HepG2 (cell line): ENCODE measurements at regions not wholly inside any gene's neighbourhood (a gene's known extent, or its start where the extent isn't known, plus 50 kb on each side); places are given as distances from the start of the nearest gene placed in this dataset.
"Not testable (repeated sequence)": the region's sequence is repeated elsewhere in the genome, so short reads cannot be mapped to it uniquely, and the experiment has no call there.

Experiments
- ATAC-seq: fragments of 200-7000 bp; cut with Tn5 transposase; 3 replicates; pipeline ENCODE4 v1.9.1; 2020; ENCODE audit warnings: mild to moderate bottlenecking, moderate library complexity
- BruUV-seq: library from RNA; stranded (reverse); fragments of 400-500 nt; replicated peaks from 2 replicates; lab custom pipeline; 2021; lab: Mats Ljungman, UMichigan
- CTCF ChIA-PET: fragments of 300-600 bp; formaldehyde crosslinking; extraction: SDS; loops from one replicate; lab custom pipeline; 2021; ENCODE audit warnings: low total read pairs, inconsistent platforms, low intra/inter-chr PET ratio; lab: Yijun Ruan, JAX
- POLR2A ChIA-PET: fragments of 350-600 bp; sonication (Branson Sonifier 250); formaldehyde crosslinking; loops from one replicate; lab custom pipeline; 2020; ENCODE audit warnings: antibody characterized with exemption, inconsistent platforms; lab: Yijun Ruan, JAX
- DNase-seq: peaks from one replicate; pipeline ENCODE4 v3.0.0-alpha.2; 2015; ENCODE audit warnings: low spot score
- FAIRE-seq: peaks from 3 replicates; lab custom pipeline; 2011; peaks lifted over from hg19 to GRCh38; lab: Jason Lieb, UNC
- H2AFZ ChIP-seq: one replicate; pipeline ENCODE4 v1.6.1; 2011; ENCODE audit warnings: low read length, inconsistent platforms
- H3K27ac ChIP-seq: fragments of 300-600 bp; 3 replicates; pipeline ENCODE4 v1.8.0; 2011; ENCODE audit warnings: mixed run types, mild to moderate bottlenecking, mixed read lengths, low read length, inconsistent platforms; ENCODE audit not compliant: insufficient read depth; ENCODE audit errors: extremely low read length
- H3K27me3 ChIP-seq, 2 experiments: fragments of 200-600 bp in 1 of 2; 2 replicates in 1 of 2; 3 replicates in 1 of 2; pipeline versions ENCODE4 v1.6.0 to v1.8.0; 2011; ENCODE audit warnings: low read length in 2 of 2, mild to moderate bottlenecking in 2 of 2, moderate library complexity in 2 of 2, inconsistent platforms in 1 of 2; ENCODE audit not compliant: insufficient read depth in 2 of 2, control insufficient read depth in 1 of 2
- H3K36me3 ChIP-seq, 2 experiments: fragments of 200-600 bp in 1 of 2; replicated peaks in 1 of 2; 2 replicates in 1 of 2; 3 replicates in 1 of 2; pipeline versions ENCODE4 v1.5.1 to v1.8.0; 2011; ENCODE audit warnings: low read length in 2 of 2, inconsistent platforms in 1 of 2; ENCODE audit not compliant: insufficient read depth in 2 of 2, control insufficient read depth in 1 of 2
- H3K4me1 ChIP-seq: 2 replicates; pipeline ENCODE4 v1.5.1; 2012; ENCODE audit warnings: low read length, inconsistent platforms; ENCODE audit not compliant: insufficient read depth
- H3K4me2 ChIP-seq: 2 replicates; pipeline ENCODE4 v1.6.0; 2011; ENCODE audit warnings: low read depth, low read length, inconsistent platforms
- H3K4me3 ChIP-seq, 3 experiments: fragments of 200-600 bp in 1 of 3; sonication (generic), shearing (Covaris generic) in 1 of 3; replicated peaks in 1 of 3; 2 replicates each; pipeline ENCODE4 v1.5.1; 2011 to 2016; ENCODE audit warnings: low read length in 3 of 3, inconsistent platforms in 2 of 3, low read depth in 2 of 3, mild to moderate bottlenecking in 2 of 3, control low read depth in 1 of 3, mixed read lengths in 1 of 3; ENCODE audit not compliant: insufficient read depth in 1 of 3
- H3K79me2 ChIP-seq: one replicate; pipeline ENCODE4 v1.6.1; 2011; ENCODE audit warnings: low read length, inconsistent platforms; ENCODE audit not compliant: insufficient read depth
- H3K9ac ChIP-seq: 2 replicates; pipeline ENCODE4 v1.6.0; 2011; ENCODE audit warnings: mild to moderate bottlenecking, low read depth, low read length, inconsistent platforms; ENCODE audit not compliant: insufficient read depth
- H3K9me3 ChIP-seq: 2 replicates; pipeline ENCODE4 v1.5.1; 2012; ENCODE audit warnings: mild to moderate bottlenecking, low read length
- H4K20me1 ChIP-seq: 2 replicates; pipeline ENCODE4 v1.6.0; 2011; ENCODE audit warnings: inconsistent platforms, mild to moderate bottlenecking, low read length, moderate library complexity; ENCODE audit not compliant: insufficient read depth
- MYNN ChIP-seq: sonication (generic); formaldehyde crosslinking; IDR thresholded peaks from 2 replicates; pipeline ENCODE4 v1.4.0; 2020; ENCODE audit warnings: mild to moderate bottlenecking, low read depth, missing genetic modification reagents
- ZKSCAN1 ChIP-seq: fragments of 150-350 bp; IDR thresholded peaks from 2 replicates; pipeline ENCODE4 v1.6.1; 2014; ENCODE audit warnings: low read length
- ZKSCAN8 ChIP-seq: IDR thresholded peaks from 2 replicates; pipeline ENCODE4 v1.6.1; 2016; ENCODE audit warnings: borderline replicate concordance, missing genetic modification reagents, missing compliant biosample characterization
- WGBS: methylation state at CpG from one replicate; pipeline ENCODE4 v1.1.6; 2017; ENCODE audit warnings: low lambda C conversion rate; 5-methylcytosine and 5-hydroxymethylcytosine counted together
- in situ Hi-C: cut with HindIII; loops from 2 replicates; pipeline ENCODE4 v1.10.0; 2017; ENCODE audit warnings: low pct_unique_long_range_greater_than_20kb; ENCODE audit not compliant: extremely low pct_ligation_motif_present
- intact Hi-C: fragments of 100-400 bp; cut with micrococcal nuclease; formaldehyde crosslinking; loops from one replicate; pipeline ENCODE4 v1.10.0; 2022; ENCODE audit not compliant: unreplicated experiment
- TF ChIP-seq, protein P1 (sequence below): sonication (generic); formaldehyde crosslinking; IDR thresholded peaks from 2 replicates; pipeline ENCODE4 v1.4.0; 2020; ENCODE audit warnings: missing genetic modification reagents, borderline replicate concordance
- TF ChIP-seq, protein P2 (sequence below): IDR thresholded peaks from 2 replicates; pipeline ENCODE4 v1.6.1; 2016; ENCODE audit warnings: low read depth
- TF ChIP-seq, protein P3 (sequence below): IDR thresholded peaks from 2 replicates; pipeline ENCODE4 v1.4.0; 2020; ENCODE audit warnings: mild to moderate bottlenecking, missing genetic modification reagents
- TF ChIP-seq, protein P4 (sequence below): sonication (generic); formaldehyde crosslinking; IDR thresholded peaks from 2 replicates; pipeline ENCODE4 v1.5.0; 2020; ENCODE audit warnings: mild to moderate bottlenecking, missing genetic modification reagents

DNA sequence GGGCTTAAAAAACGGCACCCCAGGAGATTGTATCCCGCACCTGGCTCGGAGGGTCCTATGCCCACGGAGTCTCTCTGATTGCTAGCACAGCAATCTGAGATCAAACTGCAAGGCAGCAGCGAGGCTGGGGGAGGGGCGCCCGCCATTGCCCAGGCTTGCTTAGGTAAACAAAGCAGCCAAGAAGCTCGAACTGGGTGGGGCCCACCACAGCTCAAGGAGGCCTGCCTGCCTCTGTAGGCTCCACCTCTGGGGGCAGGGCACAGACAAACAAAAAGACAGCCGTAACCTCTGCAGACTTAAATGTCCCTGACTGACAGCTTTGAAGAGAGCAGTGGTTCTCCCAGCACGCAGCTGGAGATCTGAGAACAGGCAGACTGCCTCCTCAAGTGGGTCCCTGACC lies 601.5 kb upstream of the TBX3 start:
- ATAC-seq, H4K20me1 ChIP-seq, H3K27ac ChIP-seq, H3K27me3 ChIP-seq, CTCF ChIA-PET, H3K36me3 ChIP-seq, POLR2A ChIA-PET, BruUV-seq, H3K4me3 ChIP-seq, H2AFZ ChIP-seq, H3K9me3 ChIP-seq, FAIRE-seq, intact Hi-C loops, H3K79me2 ChIP-seq, in situ Hi-C loops, H3K4me2 ChIP-seq, DNase-seq, H3K9ac ChIP-seq, H3K4me1 ChIP-seq: not testable (repeated sequence)
- WGBS, result 82% methylated on average over 4 of the region's 10 CpGs
- TF ChIP-seq, protein P1, sequence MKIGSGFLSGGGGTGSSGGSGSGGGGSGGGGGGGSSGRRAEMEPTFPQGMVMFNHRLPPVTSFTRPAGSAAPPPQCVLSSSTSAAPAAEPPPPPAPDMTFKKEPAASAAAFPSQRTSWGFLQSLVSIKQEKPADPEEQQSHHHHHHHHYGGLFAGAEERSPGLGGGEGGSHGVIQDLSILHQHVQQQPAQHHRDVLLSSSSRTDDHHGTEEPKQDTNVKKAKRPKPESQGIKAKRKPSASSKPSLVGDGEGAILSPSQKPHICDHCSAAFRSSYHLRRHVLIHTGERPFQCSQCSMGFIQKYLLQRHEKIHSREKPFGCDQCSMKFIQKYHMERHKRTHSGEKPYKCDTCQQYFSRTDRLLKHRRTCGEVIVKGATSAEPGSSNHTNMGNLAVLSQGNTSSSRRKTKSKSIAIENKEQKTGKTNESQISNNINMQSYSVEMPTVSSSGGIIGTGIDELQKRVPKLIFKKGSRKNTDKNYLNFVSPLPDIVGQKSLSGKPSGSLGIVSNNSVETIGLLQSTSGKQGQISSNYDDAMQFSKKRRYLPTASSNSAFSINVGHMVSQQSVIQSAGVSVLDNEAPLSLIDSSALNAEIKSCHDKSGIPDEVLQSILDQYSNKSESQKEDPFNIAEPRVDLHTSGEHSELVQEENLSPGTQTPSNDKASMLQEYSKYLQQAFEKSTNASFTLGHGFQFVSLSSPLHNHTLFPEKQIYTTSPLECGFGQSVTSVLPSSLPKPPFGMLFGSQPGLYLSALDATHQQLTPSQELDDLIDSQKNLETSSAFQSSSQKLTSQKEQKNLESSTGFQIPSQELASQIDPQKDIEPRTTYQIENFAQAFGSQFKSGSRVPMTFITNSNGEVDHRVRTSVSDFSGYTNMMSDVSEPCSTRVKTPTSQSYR (CRISPR knock-in tag), result peak; percentile 23; the same call in 1 of the 2 replicates
- TF ChIP-seq, all 625 proteins: peak for 1; not testable (repeated sequence) for 624

DNA sequence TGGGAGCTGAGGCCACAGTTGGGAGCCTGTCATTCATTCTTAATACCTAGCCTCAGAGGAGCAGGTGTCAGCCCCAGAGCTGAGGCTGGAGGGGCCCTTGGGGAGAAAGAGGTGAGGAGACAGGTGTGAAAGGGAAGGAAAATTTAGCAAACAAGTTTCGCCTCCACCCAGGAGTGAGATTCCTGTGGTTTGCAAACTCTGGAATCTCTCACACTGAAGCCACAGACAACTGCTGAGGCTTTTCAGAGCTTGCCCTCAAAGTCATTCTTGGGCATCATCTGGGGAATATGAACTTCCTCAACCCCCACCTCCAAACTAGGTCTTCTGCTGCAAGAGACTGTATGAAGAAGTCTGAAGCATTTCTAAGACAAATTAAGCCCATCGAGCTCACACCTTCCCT lies 589.5 kb upstream of the TBX3 start:
- in situ Hi-C loops (no loop called here), intact Hi-C loops (no loop called here)
- H3K4me2 ChIP-seq, result no peak overlapping the region
- H4K20me1 ChIP-seq, result no peaks in the 10 kb centered on the region
- no TSS peak for BruUV-seq
- H3K4me1 ChIP-seq, result no peaks in the 10 kb centered on the region
- no peak overlapping the region for H3K9ac ChIP-seq
- POLR2A ChIA-PET, result no interaction called here
- CTCF ChIA-PET, result no interaction called here
- no peak overlapping the region for H3K27ac ChIP-seq
- ATAC-seq (no peak), DNase-seq (no peak), FAIRE-seq (no peak)
- H3K9me3 ChIP-seq, result no peaks in the 10 kb centered on the region
- H3K27me3 ChIP-seq, result peaks cover 0 to 5% of the 10 kb centered on the region in 2 experiments; a peak in 1 of 5 replicates
- H3K36me3 ChIP-seq, result no peaks in the 10 kb centered on the region
- no peaks in the 10 kb centered on the region for H3K79me2 ChIP-seq
- 41% methylated on average over 2 of the region's 2 CpGs for WGBS
- H2AFZ ChIP-seq, result no peak overlapping the region
- no peak overlapping the region for H3K4me3 ChIP-seq
- TF ChIP-seq ZKSCAN8 (CRISPR knock-in tag) (no peak), ZKSCAN1 (no peak), MYNN (CRISPR knock-in tag) (no peak)
- TF ChIP-seq, protein P2, sequence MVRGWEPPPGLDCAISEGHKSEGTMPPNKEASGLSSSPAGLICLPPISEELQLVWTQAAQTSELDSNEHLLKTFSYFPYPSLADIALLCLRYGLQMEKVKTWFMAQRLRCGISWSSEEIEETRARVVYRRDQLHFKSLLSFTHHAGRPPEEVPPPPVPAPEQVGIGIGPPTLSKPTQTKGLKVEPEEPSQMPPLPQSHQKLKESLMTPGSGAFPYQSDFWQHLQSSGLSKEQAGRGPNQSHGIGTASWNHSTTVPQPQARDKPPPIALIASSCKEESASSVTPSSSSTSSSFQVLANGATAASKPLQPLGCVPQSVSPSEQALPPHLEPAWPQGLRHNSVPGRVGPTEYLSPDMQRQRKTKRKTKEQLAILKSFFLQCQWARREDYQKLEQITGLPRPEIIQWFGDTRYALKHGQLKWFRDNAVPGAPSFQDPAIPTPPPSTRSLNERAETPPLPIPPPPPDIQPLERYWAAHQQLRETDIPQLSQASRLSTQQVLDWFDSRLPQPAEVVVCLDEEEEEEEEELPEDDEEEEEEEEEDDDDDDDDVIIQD, result no peak
- TF ChIP-seq, protein P3, sequence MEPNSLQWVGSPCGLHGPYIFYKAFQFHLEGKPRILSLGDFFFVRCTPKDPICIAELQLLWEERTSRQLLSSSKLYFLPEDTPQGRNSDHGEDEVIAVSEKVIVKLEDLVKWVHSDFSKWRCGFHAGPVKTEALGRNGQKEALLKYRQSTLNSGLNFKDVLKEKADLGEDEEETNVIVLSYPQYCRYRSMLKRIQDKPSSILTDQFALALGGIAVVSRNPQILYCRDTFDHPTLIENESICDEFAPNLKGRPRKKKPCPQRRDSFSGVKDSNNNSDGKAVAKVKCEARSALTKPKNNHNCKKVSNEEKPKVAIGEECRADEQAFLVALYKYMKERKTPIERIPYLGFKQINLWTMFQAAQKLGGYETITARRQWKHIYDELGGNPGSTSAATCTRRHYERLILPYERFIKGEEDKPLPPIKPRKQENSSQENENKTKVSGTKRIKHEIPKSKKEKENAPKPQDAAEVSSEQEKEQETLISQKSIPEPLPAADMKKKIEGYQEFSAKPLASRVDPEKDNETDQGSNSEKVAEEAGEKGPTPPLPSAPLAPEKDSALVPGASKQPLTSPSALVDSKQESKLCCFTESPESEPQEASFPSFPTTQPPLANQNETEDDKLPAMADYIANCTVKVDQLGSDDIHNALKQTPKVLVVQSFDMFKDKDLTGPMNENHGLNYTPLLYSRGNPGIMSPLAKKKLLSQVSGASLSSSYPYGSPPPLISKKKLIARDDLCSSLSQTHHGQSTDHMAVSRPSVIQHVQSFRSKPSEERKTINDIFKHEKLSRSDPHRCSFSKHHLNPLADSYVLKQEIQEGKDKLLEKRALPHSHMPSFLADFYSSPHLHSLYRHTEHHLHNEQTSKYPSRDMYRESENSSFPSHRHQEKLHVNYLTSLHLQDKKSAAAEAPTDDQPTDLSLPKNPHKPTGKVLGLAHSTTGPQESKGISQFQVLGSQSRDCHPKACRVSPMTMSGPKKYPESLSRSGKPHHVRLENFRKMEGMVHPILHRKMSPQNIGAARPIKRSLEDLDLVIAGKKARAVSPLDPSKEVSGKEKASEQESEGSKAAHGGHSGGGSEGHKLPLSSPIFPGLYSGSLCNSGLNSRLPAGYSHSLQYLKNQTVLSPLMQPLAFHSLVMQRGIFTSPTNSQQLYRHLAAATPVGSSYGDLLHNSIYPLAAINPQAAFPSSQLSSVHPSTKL (CRISPR knock-in tag), result no peak
- TF ChIP-seq, protein P4, sequence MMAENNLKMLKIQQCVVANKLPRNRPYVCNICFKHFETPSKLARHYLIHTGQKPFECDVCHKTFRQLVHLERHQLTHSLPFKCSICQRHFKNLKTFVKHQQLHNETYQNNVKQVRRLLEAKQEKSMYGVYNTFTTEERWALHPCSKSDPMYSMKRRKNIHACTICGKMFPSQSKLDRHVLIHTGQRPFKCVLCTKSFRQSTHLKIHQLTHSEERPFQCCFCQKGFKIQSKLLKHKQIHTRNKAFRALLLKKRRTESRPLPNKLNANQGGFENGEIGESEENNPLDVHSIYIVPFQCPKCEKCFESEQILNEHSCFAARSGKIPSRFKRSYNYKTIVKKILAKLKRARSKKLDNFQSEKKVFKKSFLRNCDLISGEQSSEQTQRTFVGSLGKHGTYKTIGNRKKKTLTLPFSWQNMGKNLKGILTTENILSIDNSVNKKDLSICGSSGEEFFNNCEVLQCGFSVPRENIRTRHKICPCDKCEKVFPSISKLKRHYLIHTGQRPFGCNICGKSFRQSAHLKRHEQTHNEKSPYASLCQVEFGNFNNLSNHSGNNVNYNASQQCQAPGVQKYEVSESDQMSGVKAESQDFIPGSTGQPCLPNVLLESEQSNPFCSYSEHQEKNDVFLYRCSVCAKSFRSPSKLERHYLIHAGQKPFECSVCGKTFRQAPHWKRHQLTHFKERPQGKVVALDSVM (CRISPR knock-in tag), result no peak
